ENCODE measurements at regions not wholly inside any gene's neighbourhood (a gene's known extent, or its start where the extent isn't known, plus 50 kb on each side); places are given as distances from the start of the nearest gene placed in this dataset.

DNA sequence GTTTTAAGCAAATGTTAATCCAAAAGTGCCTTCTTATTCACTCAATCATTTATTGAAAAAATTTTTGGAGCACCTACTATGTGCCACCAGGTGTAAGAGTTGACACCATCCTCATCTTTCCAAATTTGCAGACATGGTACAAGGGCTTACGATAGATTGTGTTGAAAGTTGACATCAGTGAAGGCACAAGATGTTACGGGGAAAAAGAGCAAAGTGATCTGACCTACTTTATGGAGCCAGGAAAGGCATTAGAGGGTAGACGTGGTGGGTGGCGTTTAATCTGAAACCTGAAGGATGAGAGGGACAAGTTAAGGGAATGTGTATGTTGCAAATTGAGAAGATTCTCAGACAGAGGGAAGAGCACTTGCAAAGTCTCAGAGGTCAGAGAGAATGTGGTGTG is 167.8 kb upstream of the HAND2 start:
- TF ChIP-seq, protein P1, sequence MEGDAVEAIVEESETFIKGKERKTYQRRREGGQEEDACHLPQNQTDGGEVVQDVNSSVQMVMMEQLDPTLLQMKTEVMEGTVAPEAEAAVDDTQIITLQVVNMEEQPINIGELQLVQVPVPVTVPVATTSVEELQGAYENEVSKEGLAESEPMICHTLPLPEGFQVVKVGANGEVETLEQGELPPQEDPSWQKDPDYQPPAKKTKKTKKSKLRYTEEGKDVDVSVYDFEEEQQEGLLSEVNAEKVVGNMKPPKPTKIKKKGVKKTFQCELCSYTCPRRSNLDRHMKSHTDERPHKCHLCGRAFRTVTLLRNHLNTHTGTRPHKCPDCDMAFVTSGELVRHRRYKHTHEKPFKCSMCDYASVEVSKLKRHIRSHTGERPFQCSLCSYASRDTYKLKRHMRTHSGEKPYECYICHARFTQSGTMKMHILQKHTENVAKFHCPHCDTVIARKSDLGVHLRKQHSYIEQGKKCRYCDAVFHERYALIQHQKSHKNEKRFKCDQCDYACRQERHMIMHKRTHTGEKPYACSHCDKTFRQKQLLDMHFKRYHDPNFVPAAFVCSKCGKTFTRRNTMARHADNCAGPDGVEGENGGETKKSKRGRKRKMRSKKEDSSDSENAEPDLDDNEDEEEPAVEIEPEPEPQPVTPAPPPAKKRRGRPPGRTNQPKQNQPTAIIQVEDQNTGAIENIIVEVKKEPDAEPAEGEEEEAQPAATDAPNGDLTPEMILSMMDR (IDR thresholded peaks at IDR 0.05; ENCODE audit: borderline replicate concordance, insufficient read depth, low read depth, low read length) = no peak
- no peak overlapping the region for H3K4me3 ChIP-seq (ENCODE audit: low read depth, low read length)

DNA sequence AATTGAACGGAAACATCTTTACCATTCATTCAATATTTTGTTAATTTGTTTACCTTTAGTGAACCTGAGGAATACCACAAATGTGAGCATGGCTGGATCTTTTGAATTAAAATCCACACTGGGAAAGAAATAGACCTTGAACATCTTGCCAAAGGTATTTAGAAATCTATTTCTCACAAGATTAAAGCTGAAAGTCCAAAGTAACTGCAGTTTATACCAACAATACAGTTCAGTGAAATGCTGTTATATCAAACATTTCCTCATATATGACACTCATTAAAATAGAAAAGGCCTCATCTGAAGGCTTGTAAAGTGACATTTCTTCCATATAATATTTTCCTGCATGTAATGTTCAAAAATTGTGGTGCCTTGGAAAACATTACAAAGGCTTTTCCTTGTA is 166.5 kb upstream of the HAND2 start:
- no peak overlapping the region for H3K4me3 ChIP-seq (ENCODE audit: low read depth, low read length)
- TF ChIP-seq, protein P1 (IDR thresholded peaks at IDR 0.05; ENCODE audit: borderline replicate concordance, insufficient read depth, low read depth, low read length) = no peak

DNA sequence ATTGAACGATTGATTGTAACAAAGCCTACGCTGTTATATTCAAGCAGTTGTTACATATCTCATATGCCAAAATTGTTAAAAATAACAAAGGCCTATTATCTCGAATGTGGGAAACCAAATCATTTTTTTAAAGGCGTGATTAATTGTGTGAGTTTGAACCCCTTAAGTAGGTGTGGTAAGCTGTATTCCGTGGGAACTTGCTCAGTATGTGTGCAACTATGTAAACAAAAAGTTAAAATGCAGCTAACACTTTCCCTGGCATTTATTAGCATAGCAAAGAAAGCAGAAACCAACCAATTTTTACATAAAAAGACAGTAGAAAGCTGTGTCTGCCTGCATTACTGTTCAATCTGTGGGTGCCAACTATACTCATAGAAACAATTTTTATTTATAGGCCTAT is 166.0 kb upstream of the HAND2 start:
- TF ChIP-seq, protein P1 (IDR thresholded peaks at IDR 0.05; ENCODE audit: borderline replicate concordance, insufficient read depth, low read depth, low read length) = no peak
- H3K4me3 ChIP-seq (ENCODE audit: low read depth, low read length) = no peak overlapping the region

DNA sequence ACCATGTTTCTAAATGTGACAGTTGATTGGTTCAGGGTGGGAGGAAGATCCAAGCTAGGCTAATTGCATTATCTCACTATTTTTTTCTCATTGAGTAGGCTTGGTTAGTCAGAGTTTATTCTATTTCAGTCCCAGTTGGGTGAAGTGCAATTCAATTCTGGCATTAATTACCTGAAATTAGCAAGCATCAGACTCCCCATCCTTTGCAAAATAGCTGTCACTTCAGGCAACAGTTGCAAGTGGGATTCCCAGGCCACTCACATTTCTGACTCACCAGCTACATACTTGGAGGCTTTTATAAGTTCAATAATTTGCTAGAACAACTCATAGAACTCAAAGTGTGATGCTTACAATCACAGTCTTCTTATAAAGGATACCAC is 155.8 kb upstream of the HAND2 start:
- TF ChIP-seq, protein P1 (IDR thresholded peaks at IDR 0.05; ENCODE audit: borderline replicate concordance, insufficient read depth, low read depth, low read length) = no peak

DNA sequence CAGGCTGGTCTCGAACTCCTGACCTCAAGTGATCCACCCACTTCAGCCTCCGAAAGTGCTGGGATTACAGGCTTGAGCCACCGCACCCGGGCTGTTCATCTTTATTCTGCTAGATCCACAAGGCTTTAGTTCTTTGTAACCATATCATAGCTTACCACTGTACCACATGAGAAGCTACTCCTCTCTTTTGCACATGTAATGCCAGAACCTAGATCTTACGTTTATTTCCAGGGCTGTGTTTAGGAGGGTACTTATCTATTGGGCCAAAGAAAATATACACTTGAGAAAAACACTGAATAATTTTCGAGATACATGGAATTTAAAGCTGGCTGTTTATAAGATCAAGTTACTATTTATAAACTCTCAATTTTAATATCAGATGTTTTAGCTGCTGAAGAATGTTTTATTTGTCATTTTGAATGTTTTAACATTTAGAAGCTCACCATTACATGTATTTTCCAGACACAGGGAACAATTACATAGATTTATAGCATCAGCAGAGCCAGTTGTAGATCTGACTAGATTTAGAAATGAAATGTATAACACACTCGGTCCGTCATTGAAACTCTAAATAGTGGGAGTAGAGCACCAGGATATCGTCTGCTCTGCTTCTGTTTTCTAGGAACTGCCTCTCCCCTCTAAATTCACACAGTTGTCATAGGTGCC is 155.3 kb upstream of the HAND2 start:
- no peak overlapping the region for H3K4me3 ChIP-seq (ENCODE audit: low read depth, low read length)
- TF ChIP-seq, protein P1 (IDR thresholded peaks at IDR 0.05; ENCODE audit: borderline replicate concordance, insufficient read depth, low read depth, low read length) = no peak

More for the DNA sequence above, 155.8 kb upstream of the HAND2 start:
- H3K4me3 ChIP-seq (ENCODE audit: low read depth, low read length) = no peak overlapping the region

DNA sequence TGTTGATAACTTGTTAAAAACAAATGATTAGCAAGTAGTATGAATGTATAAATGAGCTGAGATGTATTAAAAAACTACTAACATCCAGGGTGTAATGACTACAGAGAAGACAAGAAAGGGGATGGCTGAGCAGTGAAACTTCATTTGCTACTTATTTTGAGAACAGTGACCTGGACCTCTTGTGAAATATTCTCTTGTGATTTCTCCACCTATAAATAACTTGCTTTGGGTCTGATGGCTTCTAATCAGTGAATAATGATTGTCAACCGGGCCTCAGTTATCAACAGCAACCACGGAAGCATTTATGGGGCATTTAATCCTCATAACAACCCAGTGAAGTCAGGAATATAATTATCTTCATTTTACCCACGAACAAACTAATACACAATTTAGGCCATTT is 154.2 kb upstream of the HAND2 start:
- TF ChIP-seq, protein P1 (IDR thresholded peaks at IDR 0.05; ENCODE audit: borderline replicate concordance, insufficient read depth, low read depth, low read length) = no peak
- H3K4me3 ChIP-seq (ENCODE audit: low read depth, low read length) = no peak overlapping the region

DNA sequence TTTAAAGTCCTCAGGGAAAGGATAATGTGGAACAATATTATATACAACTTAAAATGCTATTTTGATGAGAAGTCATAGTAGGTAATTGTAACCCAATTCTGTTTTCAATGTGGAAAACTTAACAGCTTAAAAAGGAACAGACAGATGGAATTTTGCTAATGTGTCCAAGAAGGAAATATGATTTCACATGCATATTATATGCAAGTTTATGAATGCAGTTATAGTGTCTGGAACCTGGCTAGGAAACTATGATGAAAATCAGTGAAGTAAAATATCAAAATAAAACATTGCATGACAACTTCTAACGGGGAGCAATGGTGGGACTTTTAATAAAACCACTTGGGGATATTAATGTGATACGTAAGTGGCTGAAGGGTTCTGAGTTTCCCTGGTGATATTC is 152.6 kb upstream of the HAND2 start:
- no peak overlapping the region for H3K4me3 ChIP-seq (ENCODE audit: low read depth, low read length)
- TF ChIP-seq, protein P1 (IDR thresholded peaks at IDR 0.05; ENCODE audit: borderline replicate concordance, insufficient read depth, low read depth, low read length) = no peak
